Caco-2 (cell line): ENCODE measurements at regions not wholly inside any gene's neighbourhood (a gene's known extent, or its start where the extent isn't known, plus 50 kb on each side); places are given as distances from the start of the nearest gene placed in this dataset.
A peak's percentile ranks its signal among the peaks of the same experiment; 100 is the strongest.

Source experiments
- BruUV-seq: library from RNA; stranded (reverse); fragments of 400-500 nt; replicated peaks from 2 replicates; lab custom pipeline; 2021; lab: Mats Ljungman, UMichigan
- CTCF ChIA-PET: fragments of 300-600 bp; sonication (Branson Sonifier 250); formaldehyde crosslinking; loops from one replicate; lab custom pipeline; 2022; ENCODE audit warnings: antibody characterized with exemption; lab: Charles Lee
- POLR2A ChIA-PET: fragments of 300-600 bp; sonication (Branson Sonifier 250); formaldehyde crosslinking; loops from one replicate; lab custom pipeline; 2022; ENCODE audit warnings: antibody characterized with exemption; lab: Charles Lee
- DNase-seq, 2 experiments: peaks; one replicate each; pipeline versions ENCODE4 v3.0.0 to v3.0.0-alpha.2; 2020 to 2022
- H3K27me3 ChIP-seq: replicated peaks from 2 replicates; pipeline ENCODE4 v1.6.0; 2011; ENCODE audit warnings: low read length; ENCODE audit not compliant: control insufficient read depth, insufficient read depth
- H3K36me3 ChIP-seq: 2 replicates; pipeline ENCODE4 v1.5.1; 2011; ENCODE audit warnings: low read length; ENCODE audit not compliant: control insufficient read depth, insufficient read depth
- H3K4me1 ChIP-seq: fragments of 250-450 bp; sonication (Bioruptor Pico); 2 replicates; pipeline ENCODE4 v1.5.1; 2020; ENCODE audit warnings: mild to moderate bottlenecking
- H3K4me3 ChIP-seq: 2 replicates; pipeline ENCODE4 v1.5.1; 2011; ENCODE audit warnings: low read depth, mild to moderate bottlenecking, control low read depth, low read length
- H3K9me3 ChIP-seq: fragments of 250-450 bp; sonication (Bioruptor Pico); 2 replicates; pipeline ENCODE4 v1.5.1; 2020; ENCODE audit warnings: mild to moderate bottlenecking, moderate library complexity
- H3K27ac Mint-ChIP-seq: one replicate; pipeline ENCODE4 v1.8.0; 2022; ENCODE audit warnings: mixed read lengths; ENCODE audit not compliant: unreplicated experiment
- H3K27me3 Mint-ChIP-seq: one replicate; pipeline ENCODE4 v1.8.0; 2022; ENCODE audit warnings: mixed read lengths; ENCODE audit not compliant: insufficient read depth, unreplicated experiment
- H3K36me3 Mint-ChIP-seq: one replicate; pipeline ENCODE4 v1.8.0; 2022; ENCODE audit warnings: mild to moderate bottlenecking, mixed read lengths; ENCODE audit not compliant: insufficient read depth, unreplicated experiment
- H3K4me1 Mint-ChIP-seq: one replicate; pipeline ENCODE4 v1.8.0; 2022; ENCODE audit warnings: low read depth, mixed read lengths; ENCODE audit not compliant: unreplicated experiment
- H3K4me3 Mint-ChIP-seq: one replicate; pipeline ENCODE4 v1.8.0; 2022; ENCODE audit warnings: mild to moderate bottlenecking, moderate library complexity, mixed read lengths; ENCODE audit not compliant: unreplicated experiment
- H3K9me3 Mint-ChIP-seq: one replicate; pipeline ENCODE4 v1.8.0; 2022; ENCODE audit warnings: mixed read lengths; ENCODE audit not compliant: unreplicated experiment
- CTCF ChIP-seq, 2 experiments: fragments of 200-600 bp in 1 of 2; IDR thresholded peaks; 1 replicate in 1 of 2; 2 replicates in 1 of 2; pipeline versions ENCODE4 v1.5.1 to v1.8.0; 2011 to 2022; ENCODE audit warnings: antibody characterized with exemption in 1 of 2, control low read depth in 1 of 2, inconsistent platforms in 1 of 2, low read depth in 1 of 2, low read length in 1 of 2, mild to moderate bottlenecking in 1 of 2, moderate library complexity in 1 of 2; ENCODE audit not compliant: insufficient read depth in 1 of 2, severe bottlenecking in 1 of 2, unreplicated experiment in 1 of 2
- intact Hi-C: fragments of 100-400 bp; cut with micrococcal nuclease; formaldehyde crosslinking; loops from one replicate; pipeline ENCODE4 v1.10.0; 2022; ENCODE audit not compliant: unreplicated experiment

DNA sequence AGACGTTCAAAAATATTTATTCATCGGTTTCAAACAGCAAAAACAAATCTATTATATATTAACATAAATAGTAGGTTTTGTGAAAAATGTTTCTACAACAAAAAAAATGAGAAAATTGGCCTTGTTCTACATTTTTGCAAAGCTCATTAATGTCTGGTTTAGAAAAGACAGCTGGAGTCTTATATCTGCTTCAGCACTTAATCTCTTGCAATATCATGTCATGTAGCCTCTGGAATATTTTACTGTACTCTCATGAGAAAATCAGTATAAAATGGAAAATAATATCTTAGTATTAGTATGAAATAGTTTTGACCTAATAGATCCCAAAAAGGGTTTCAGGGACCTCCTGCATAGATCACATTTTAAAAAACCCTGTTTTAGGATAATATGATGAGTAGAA lies 326.6 kb downstream of the ARL4A start:
- no TSS peak for BruUV-seq
- no peak for DNase-seq
- ChIA-PET POLR2A (no interaction called here), CTCF (no interaction called here)
- H3K4me1 ChIP-seq = peaks cover 44% of the 10 kb centered on the region
- no peaks in the 10 kb centered on the region for H3K36me3 ChIP-seq
- Mint-ChIP-seq H3K36me3 (peaks cover 45% of the 10 kb centered on the region), H3K27ac (no peak overlapping the region), H3K27me3 (no peaks in the 10 kb centered on the region), H3K9me3 (no peaks in the 10 kb centered on the region), H3K4me3 (no peak overlapping the region), H3K4me1 (peaks cover 17% of the 10 kb centered on the region)
- no peak for TF ChIP-seq CTCF (IDR thresholded peaks at IDR 0.05; ENCODE audit: insufficient read depth in 1 of 2, low read depth in 1 of 2, low read length in 1 of 2, severe bottlenecking in 1 of 2, unreplicated experiment in 1 of 2)
- intact Hi-C loops = loop anchor here (10.0 kb wide), 1 partner anchor 251 kb away; no protein-coding TSS in a partner anchor
- H3K9me3 ChIP-seq = no peaks in the 10 kb centered on the region
- no peak overlapping the region for H3K4me3 ChIP-seq
- no peaks in the 10 kb centered on the region for H3K27me3 ChIP-seq

- BruUV-seq = no TSS peak
- Mint-ChIP-seq H3K36me3 (peaks cover 37% of the 10 kb centered on the region), H3K27ac (peak overlapping the region; percentile 69), H3K27me3 (no peaks in the 10 kb centered on the region), H3K4me1 (peaks cover 32% of the 10 kb centered on the region), H3K9me3 (peaks cover 10% of the 10 kb centered on the region), H3K4me3 (peak overlapping the region; percentile 78)
- peak overlapping the region; percentile 37 for H3K4me3 ChIP-seq
- no peaks in the 10 kb centered on the region for H3K27me3 ChIP-seq
- peak; percentile 70 to 72 for DNase-seq
- no peaks in the 10 kb centered on the region for H3K9me3 ChIP-seq
- CTCF ChIA-PET = interaction anchor here (2.5 kb wide), 1 partner anchor 329 kb away, joined by 19 read pairs; the partner anchor contains the start of gene ARL4A
- POLR2A ChIA-PET = interaction anchor here (1.6 kb wide), 1 partner anchor 85 kb away, joined by 4 read pairs; no protein-coding TSS in a partner anchor
- peaks cover 63% of the 10 kb centered on the region for H3K4me1 ChIP-seq
- intact Hi-C loops = loop anchor here (2.0 to 10.0 kb wide), 3 partner anchors 31 to 375 kb away; no protein-coding TSS in a partner anchor
- no peaks in the 10 kb centered on the region for H3K36me3 ChIP-seq
- no peak for TF ChIP-seq CTCF (IDR thresholded peaks at IDR 0.05; ENCODE audit: insufficient read depth in 1 of 2, low read depth in 1 of 2, low read length in 1 of 2, severe bottlenecking in 1 of 2, unreplicated experiment in 1 of 2)
Measured at GRCh38 chr7:13016036-13016581, 328.7 kb downstream of the ARL4A start.

GRCh38 chr7:13016592-13017332 lies 329.3 kb downstream of the ARL4A start:
- peak overlapping the region; percentile 37 for H3K4me3 ChIP-seq
- POLR2A ChIA-PET = interaction anchor here (0.8 to 2.1 kb wide), 4 partner anchors 10 to 330 kb away, joined by 4 to 13 read pairs (median 4); partner anchors contain the start of gene ARL4A
- peak overlapping the region; percentile 78 for H3K4me3 Mint-ChIP-seq

More at GRCh38 chr7:13016592-13017332, 329.3 kb downstream of the ARL4A start:
- H3K27me3 ChIP-seq = no peaks in the 10 kb centered on the region
- H3K9me3 ChIP-seq = no peaks in the 10 kb centered on the region
- H3K9me3 Mint-ChIP-seq = peaks cover 10% of the 10 kb centered on the region
- peaks cover 36% of the 10 kb centered on the region for H3K4me1 Mint-ChIP-seq
- H3K27ac Mint-ChIP-seq = peak overlapping the region; percentile 69
- TF ChIP-seq CTCF (IDR thresholded peaks at IDR 0.05; ENCODE audit: insufficient read depth in 1 of 2, low read depth in 1 of 2, low read length in 1 of 2, severe bottlenecking in 1 of 2, unreplicated experiment in 1 of 2) = no peak
- intact Hi-C loops = loop anchor here (1.0 to 10.0 kb wide), 9 partner anchors 32 to 376 kb away; partner anchors contain the start of gene ARL4A
- H3K36me3 ChIP-seq = no peaks in the 10 kb centered on the region
- CTCF ChIA-PET = interaction anchor here (1.1 to 2.5 kb wide), 4 partner anchors 74 to 330 kb away, joined by 3 to 19 read pairs (median 6); partner anchors contain the start of gene ARL4A
- peaks cover 33% of the 10 kb centered on the region for H3K36me3 Mint-ChIP-seq
- H3K4me1 ChIP-seq = peaks cover 70% of the 10 kb centered on the region
- peak; percentile 37 to 42 for DNase-seq
- BruUV-seq = TSS peak; percentile 76
- H3K27me3 Mint-ChIP-seq = no peaks in the 10 kb centered on the region
